HEK293 (cell line): ENCODE measurements at regions not wholly inside any gene's neighbourhood (a gene's known extent, or its start where the extent isn't known, plus 50 kb on each side); places are given as distances from the start of the nearest gene placed in this dataset.

Experiments
- CTCF ChIA-PET: fragments of 350-600 bp; formaldehyde crosslinking; extraction: SDS; loops from one replicate; lab custom pipeline; 2021; ENCODE audit warnings: antibody characterized with exemption; lab: Yijun Ruan, JAX
- POLR2A ChIA-PET: fragments of 300-600 bp; formaldehyde crosslinking; extraction: SDS; loops from one replicate; lab custom pipeline; 2020; ENCODE audit warnings: antibody characterized with exemption, inconsistent platforms; lab: Yijun Ruan, JAX
- H3K27ac ChIP-seq: fragments of 200-500 bp; sonication (Bioruptor generic); 2 replicates; pipeline ENCODE4 v1.5.1; 2014; ENCODE audit warnings: low read depth, low read length, control low read depth, inconsistent platforms; ENCODE audit errors: extremely low read depth
- H3K36me3 ChIP-seq, 2 experiments: fragments of 200-500 bp in 1 of 2; sonication (Bioruptor generic) in 1 of 2; 1 replicate in 1 of 2; 2 replicates in 1 of 2; pipeline ENCODE4 v1.5.1; 2014 to 2017; ENCODE audit warnings: inconsistent platforms in 2 of 2, low read length in 2 of 2; ENCODE audit not compliant: control insufficient read depth in 2 of 2, insufficient read depth in 1 of 2
- H3K4me1 ChIP-seq: fragments of 200-500 bp; sonication (Bioruptor generic); 2 replicates; pipeline ENCODE4 v1.5.1; 2014; ENCODE audit warnings: mild to moderate bottlenecking, low read length, inconsistent platforms; ENCODE audit not compliant: control insufficient read depth, insufficient read depth
- H3K4me3 ChIP-seq: 2 replicates; pipeline ENCODE4 v1.5.1; 2011; ENCODE audit warnings: low read depth, mild to moderate bottlenecking, control low read depth, low read length, moderate library complexity
- H3K9me3 ChIP-seq: fragments of 200-500 bp; sonication (Bioruptor generic); 2 replicates; pipeline ENCODE4 v1.5.1; 2014; ENCODE audit warnings: low read depth, low read length, inconsistent platforms; ENCODE audit not compliant: control insufficient read depth, insufficient read depth
- KLF7 ChIP-seq: fragments of 450-650 bp; formaldehyde crosslinking; IDR thresholded peaks from 2 replicates; pipeline ENCODE4 v1.5.1; 2016; ENCODE audit warnings: missing biosample characterization, missing genetic modification characterization, borderline replicate concordance
- KLF9 ChIP-seq: fragments of 450-650 bp; formaldehyde crosslinking; IDR thresholded peaks from 2 replicates; pipeline ENCODE4 v1.5.1; 2016; ENCODE audit warnings: missing biosample characterization, missing genetic modification characterization, low read depth
- SCRT2 ChIP-seq: fragments of 450-650 bp; formaldehyde crosslinking; IDR thresholded peaks from 2 replicates; pipeline ENCODE4 v1.5.1; 2016; ENCODE audit warnings: missing biosample characterization, missing genetic modification characterization
- TRIM28 ChIP-seq: IDR thresholded peaks from 2 replicates; pipeline ENCODE4 v1.6.1; 2011; ENCODE audit warnings: low read length, control low read depth, borderline replicate concordance
- ZNF202 ChIP-seq: fragments of 450-650 bp; formaldehyde crosslinking; IDR thresholded peaks from 2 replicates; pipeline ENCODE4 v1.5.1; 2016; ENCODE audit warnings: missing biosample characterization, missing genetic modification characterization, borderline replicate concordance
- ZNF239 ChIP-seq: fragments of 450-650 bp; formaldehyde crosslinking; IDR thresholded peaks from 2 replicates; pipeline ENCODE4 v1.5.1; 2016; ENCODE audit warnings: missing biosample characterization, missing genetic modification characterization
- ZNF37A ChIP-seq: fragments of 450-650 bp; IDR thresholded peaks from 2 replicates; pipeline ENCODE4 v1.5.1; 2018; ENCODE audit warnings: missing biosample characterization, missing genetic modification characterization
- ZNF624 ChIP-seq: fragments of 450-650 bp; formaldehyde crosslinking; IDR thresholded peaks from 2 replicates; pipeline ENCODE4 v1.5.1; 2017; ENCODE audit warnings: missing biosample characterization, missing genetic modification characterization
- TF ChIP-seq, protein P1 (sequence below): fragments of 450-650 bp; formaldehyde crosslinking; IDR thresholded peaks from 2 replicates; pipeline ENCODE4 v1.5.1; 2016; ENCODE audit warnings: missing biosample characterization, missing genetic modification characterization
- TF ChIP-seq, protein P2 (sequence below): fragments of 450-650 bp; formaldehyde crosslinking; IDR thresholded peaks from 2 replicates; pipeline ENCODE4 v1.5.1; 2017; ENCODE audit warnings: missing biosample characterization, missing genetic modification characterization
- TF ChIP-seq, protein P3 (sequence below): fragments of 450-650 bp; IDR thresholded peaks from 2 replicates; pipeline ENCODE4 v1.5.1; 2018; ENCODE audit warnings: missing biosample characterization, missing genetic modification characterization
- TF ChIP-seq, protein P4 (sequence below): fragments of 450-650 bp; formaldehyde crosslinking; IDR thresholded peaks from 2 replicates; pipeline ENCODE4 v1.5.1; 2016; ENCODE audit warnings: missing biosample characterization, missing genetic modification characterization, low read depth
- TF ChIP-seq, protein P5 (sequence below): fragments of 450-650 bp; formaldehyde crosslinking; conservative IDR thresholded peaks from 2 replicates; pipeline ENCODE4 v1.5.1; 2016; ENCODE audit warnings: low read depth, missing biosample characterization, missing genetic modification characterization

DNA sequence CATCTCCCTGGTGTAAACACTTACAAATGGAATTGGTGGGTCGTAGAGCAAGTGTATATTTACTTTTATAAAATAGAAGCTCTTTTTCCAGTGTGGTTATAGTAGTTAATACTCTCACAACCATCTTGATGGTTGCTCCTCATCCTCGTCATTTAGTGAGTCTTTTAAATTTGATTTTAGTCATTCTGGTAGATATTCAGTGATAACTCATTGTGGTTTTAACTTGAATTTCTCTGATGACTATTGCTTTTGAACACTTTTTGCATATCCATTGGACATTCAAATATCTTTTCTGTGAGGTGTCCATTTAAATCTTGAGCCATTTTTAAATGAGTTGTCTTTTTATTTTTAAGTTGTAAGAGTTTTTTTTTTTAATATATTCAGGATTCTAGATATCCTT, 189.2 kb upstream of the PHACTR1 start (continued):
- TF ChIP-seq, protein P1, sequence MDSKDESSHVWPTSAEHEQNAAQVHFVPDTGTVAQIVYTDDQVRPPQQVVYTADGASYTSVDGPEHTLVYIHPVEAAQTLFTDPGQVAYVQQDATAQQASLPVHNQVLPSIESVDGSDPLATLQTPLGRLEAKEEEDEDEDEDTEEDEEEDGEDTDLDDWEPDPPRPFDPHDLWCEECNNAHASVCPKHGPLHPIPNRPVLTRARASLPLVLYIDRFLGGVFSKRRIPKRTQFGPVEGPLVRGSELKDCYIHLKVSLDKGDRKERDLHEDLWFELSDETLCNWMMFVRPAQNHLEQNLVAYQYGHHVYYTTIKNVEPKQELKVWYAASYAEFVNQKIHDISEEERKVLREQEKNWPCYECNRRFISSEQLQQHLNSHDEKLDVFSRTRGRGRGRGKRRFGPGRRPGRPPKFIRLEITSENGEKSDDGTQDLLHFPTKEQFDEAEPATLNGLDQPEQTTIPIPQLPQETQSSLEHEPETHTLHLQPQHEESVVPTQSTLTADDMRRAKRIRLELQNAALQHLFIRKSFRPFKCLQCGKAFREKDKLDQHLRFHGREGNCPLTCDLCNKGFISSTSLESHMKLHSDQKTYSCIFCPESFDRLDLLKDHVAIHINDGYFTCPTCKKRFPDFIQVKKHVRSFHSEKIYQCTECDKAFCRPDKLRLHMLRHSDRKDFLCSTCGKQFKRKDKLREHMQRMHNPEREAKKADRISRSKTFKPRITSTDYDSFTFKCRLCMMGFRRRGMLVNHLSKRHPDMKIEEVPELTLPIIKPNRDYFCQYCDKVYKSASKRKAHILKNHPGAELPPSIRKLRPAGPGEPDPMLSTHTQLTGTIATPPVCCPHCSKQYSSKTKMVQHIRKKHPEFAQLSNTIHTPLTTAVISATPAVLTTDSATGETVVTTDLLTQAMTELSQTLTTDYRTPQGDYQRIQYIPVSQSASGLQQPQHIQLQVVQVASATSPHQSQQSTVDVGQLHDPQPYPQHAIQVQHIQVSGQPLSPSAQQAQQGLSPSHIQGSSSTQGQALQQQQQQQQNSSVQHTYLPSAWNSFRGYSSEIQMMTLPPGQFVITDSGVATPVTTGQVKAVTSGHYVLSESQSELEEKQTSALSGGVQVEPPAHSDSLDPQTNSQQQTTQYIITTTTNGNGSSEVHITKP (tag by site-specific recombination) = no peak
- TF ChIP-seq KLF9 (tag by site-specific recombination) (no peak), ZNF239 (no peak)

DNA sequence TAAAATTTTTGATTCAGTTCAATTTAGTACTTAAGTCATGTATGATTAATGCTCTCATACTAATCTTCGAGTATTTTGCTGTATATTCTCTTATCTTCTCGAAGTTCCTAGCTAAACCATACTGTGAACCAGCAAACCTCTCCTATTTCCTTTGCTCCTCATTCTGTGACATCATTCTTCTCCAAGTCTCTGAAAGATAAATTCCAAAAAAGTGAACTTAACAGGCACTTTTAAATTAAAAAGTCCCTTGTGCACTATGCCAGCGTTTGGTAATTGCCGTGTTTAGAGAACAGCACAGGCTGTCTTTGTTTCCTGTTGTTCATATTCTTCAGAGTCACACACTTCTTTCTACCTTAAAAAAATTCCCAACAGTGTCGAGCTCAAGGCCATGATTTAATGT, 188.4 kb upstream of the PHACTR1 start:
- CTCF ChIA-PET = interaction anchor here (0.6 to 1.2 kb wide), 4 partner anchors 8 to 241 kb away, joined by 3 read pairs; no protein-coding TSS in a partner anchor
- TF ChIP-seq, protein P2, sequence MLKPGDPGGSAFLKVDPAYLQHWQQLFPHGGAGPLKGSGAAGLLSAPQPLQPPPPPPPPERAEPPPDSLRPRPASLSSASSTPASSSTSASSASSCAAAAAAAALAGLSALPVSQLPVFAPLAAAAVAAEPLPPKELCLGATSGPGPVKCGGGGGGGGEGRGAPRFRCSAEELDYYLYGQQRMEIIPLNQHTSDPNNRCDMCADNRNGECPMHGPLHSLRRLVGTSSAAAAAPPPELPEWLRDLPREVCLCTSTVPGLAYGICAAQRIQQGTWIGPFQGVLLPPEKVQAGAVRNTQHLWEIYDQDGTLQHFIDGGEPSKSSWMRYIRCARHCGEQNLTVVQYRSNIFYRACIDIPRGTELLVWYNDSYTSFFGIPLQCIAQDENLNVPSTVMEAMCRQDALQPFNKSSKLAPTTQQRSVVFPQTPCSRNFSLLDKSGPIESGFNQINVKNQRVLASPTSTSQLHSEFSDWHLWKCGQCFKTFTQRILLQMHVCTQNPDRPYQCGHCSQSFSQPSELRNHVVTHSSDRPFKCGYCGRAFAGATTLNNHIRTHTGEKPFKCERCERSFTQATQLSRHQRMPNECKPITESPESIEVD (tag by site-specific recombination) = peak; percentile 51
- TF ChIP-seq, protein P3, sequence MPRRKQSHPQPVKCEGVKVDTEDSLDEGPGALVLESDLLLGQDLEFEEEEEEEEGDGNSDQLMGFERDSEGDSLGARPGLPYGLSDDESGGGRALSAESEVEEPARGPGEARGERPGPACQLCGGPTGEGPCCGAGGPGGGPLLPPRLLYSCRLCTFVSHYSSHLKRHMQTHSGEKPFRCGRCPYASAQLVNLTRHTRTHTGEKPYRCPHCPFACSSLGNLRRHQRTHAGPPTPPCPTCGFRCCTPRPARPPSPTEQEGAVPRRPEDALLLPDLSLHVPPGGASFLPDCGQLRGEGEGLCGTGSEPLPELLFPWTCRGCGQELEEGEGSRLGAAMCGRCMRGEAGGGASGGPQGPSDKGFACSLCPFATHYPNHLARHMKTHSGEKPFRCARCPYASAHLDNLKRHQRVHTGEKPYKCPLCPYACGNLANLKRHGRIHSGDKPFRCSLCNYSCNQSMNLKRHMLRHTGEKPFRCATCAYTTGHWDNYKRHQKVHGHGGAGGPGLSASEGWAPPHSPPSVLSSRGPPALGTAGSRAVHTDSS = no peak
- TF ChIP-seq, protein P4, sequence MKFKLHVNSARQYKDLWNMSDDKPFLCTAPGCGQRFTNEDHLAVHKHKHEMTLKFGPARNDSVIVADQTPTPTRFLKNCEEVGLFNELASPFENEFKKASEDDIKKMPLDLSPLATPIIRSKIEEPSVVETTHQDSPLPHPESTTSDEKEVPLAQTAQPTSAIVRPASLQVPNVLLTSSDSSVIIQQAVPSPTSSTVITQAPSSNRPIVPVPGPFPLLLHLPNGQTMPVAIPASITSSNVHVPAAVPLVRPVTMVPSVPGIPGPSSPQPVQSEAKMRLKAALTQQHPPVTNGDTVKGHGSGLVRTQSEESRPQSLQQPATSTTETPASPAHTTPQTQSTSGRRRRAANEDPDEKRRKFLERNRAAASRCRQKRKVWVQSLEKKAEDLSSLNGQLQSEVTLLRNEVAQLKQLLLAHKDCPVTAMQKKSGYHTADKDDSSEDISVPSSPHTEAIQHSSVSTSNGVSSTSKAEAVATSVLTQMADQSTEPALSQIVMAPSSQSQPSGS (tag by site-specific recombination) = 0 out of 2 replicates have a peak, but pooled peaks have one; percentile 26
- 0 out of 2 replicates have a peak, but pooled peaks have one; percentile 8 for TF ChIP-seq ZNF37A (tag by site-specific recombination)
- no peak for TF ChIP-seq SCRT2 (tag by site-specific recombination)
- TF ChIP-seq ZNF202 = no peak
- TF ChIP-seq, protein P5, sequence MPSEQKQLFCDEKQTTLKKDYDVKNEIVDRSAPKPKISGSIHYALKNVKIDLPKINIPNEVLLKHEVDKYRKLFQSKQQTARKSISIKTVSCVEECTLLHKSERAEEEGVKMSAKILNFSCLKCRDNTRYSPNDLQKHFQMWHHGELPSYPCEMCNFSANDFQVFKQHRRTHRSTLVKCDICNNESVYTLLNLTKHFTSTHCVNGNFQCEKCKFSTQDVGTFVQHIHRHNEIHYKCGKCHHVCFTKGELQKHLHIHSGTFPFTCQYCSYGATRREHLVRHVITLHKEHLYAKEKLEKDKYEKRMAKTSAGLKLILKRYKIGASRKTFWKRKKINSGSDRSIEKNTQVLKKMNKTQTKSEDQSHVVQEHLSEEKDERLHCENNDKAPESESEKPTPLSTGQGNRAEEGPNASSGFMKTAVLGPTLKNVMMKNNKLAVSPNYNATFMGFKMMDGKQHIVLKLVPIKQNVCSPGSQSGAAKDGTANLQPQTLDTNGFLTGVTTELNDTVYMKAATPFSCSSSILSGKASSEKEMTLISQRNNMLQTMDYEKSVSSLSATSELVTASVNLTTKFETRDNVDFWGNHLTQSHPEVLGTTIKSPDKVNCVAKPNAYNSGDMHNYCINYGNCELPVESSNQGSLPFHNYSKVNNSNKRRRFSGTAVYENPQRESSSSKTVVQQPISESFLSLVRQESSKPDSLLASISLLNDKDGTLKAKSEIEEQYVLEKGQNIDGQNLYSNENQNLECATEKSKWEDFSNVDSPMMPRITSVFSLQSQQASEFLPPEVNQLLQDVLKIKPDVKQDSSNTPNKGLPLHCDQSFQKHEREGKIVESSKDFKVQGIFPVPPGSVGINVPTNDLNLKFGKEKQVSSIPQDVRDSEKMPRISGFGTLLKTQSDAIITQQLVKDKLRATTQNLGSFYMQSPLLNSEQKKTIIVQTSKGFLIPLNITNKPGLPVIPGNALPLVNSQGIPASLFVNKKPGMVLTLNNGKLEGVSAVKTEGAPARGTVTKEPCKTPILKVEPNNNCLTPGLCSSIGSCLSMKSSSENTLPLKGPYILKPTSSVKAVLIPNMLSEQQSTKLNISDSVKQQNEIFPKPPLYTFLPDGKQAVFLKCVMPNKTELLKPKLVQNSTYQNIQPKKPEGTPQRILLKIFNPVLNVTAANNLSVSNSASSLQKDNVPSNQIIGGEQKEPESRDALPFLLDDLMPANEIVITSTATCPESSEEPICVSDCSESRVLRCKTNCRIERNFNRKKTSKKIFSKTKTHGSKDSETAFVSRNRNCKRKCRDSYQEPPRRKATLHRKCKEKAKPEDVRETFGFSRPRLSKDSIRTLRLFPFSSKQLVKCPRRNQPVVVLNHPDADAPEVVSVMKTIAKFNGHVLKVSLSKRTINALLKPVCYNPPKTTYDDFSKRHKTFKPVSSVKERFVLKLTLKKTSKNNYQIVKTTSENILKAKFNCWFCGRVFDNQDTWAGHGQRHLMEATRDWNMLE = no peak
- TF ChIP-seq KLF7 (tag by site-specific recombination) = no peak
- TF ChIP-seq ZNF624 (tag by site-specific recombination) = no peak
- TF ChIP-seq TRIM28 = 0 out of 2 replicates have a peak, but pooled peaks have one; percentile 27
- H3K36me3 ChIP-seq = no peaks in the 10 kb centered on the region
- no peak overlapping the region for H3K4me3 ChIP-seq
- no peaks in the 10 kb centered on the region for H3K9me3 ChIP-seq
- H3K27ac ChIP-seq = peak overlapping the region; percentile 47
- H3K4me1 ChIP-seq = peaks cover 14% of the 10 kb centered on the region
- POLR2A ChIA-PET = no interaction called here
